ENCODE measurements at regions not wholly inside any gene's neighbourhood (a gene's known extent, or its start where the extent isn't known, plus 50 kb on each side); places are given as distances from the start of the nearest gene placed in this dataset.

- no peak overlapping the region for H3K4me3 ChIP-seq (ENCODE audit: control insufficient read depth, low read depth, low read length)
- DNase-seq (ENCODE audit: low read depth), result no peak
- TF ChIP-seq CTCF (conservative IDR thresholded peaks at IDR 0.05; ENCODE audit: control insufficient read depth, insufficient read depth, low read depth, low read length), result no peak
Measured at GRCh38 chr4:53764761-53765490, 173.6 kb upstream of the LNX1 start.

GRCh38 chr4:53763813-53764597 lies 172.7 kb upstream of the LNX1 start:
- TF ChIP-seq CTCF (conservative IDR thresholded peaks at IDR 0.05; ENCODE audit: control insufficient read depth, insufficient read depth, low read depth, low read length), result no peak
- peak; percentile 71 for DNase-seq (ENCODE audit: low read depth)
- no peak overlapping the region for H3K4me3 ChIP-seq (ENCODE audit: control insufficient read depth, low read depth, low read length)

GRCh38 chr4:53755656-53756055 lies 164.4 kb upstream of the LNX1 start:
- TF ChIP-seq CTCF (conservative IDR thresholded peaks at IDR 0.05; ENCODE audit: control insufficient read depth, insufficient read depth, low read depth, low read length), result no peak
- no peak overlapping the region for H3K4me3 ChIP-seq (ENCODE audit: control insufficient read depth, low read depth, low read length)

GRCh38 chr4:53752124-53752523 lies 160.8 kb upstream of the LNX1 start:
- H3K4me3 ChIP-seq (ENCODE audit: control insufficient read depth, low read depth, low read length), result no peak overlapping the region
- no peak for TF ChIP-seq CTCF (conservative IDR thresholded peaks at IDR 0.05; ENCODE audit: control insufficient read depth, insufficient read depth, low read depth, low read length)
- no peak for DNase-seq (ENCODE audit: low read depth)

More at GRCh38 chr4:53755656-53756055, 164.4 kb upstream of the LNX1 start:
- no peak for DNase-seq (ENCODE audit: low read depth)

GRCh38 chr4:53748328-53748772 lies 157.1 kb upstream of the LNX1 start:
- DNase-seq (ENCODE audit: low read depth), result no peak
- no peak overlapping the region for H3K4me3 ChIP-seq (ENCODE audit: control insufficient read depth, low read depth, low read length)
- TF ChIP-seq CTCF (conservative IDR thresholded peaks at IDR 0.05; ENCODE audit: control insufficient read depth, insufficient read depth, low read depth, low read length), result no peak

- no peak for DNase-seq (ENCODE audit: low read depth)
- no peak overlapping the region for H3K4me3 ChIP-seq (ENCODE audit: control insufficient read depth, low read depth, low read length)
- no peak for TF ChIP-seq CTCF (conservative IDR thresholded peaks at IDR 0.05; ENCODE audit: control insufficient read depth, insufficient read depth, low read depth, low read length)
Measured at GRCh38 chr4:53747401-53747800, 156.1 kb upstream of the LNX1 start.
